ENCODE measurements at regions not wholly inside any gene's neighbourhood (a gene's known extent, or its start where the extent isn't known, plus 50 kb on each side); places are given as distances from the start of the nearest gene placed in this dataset.

DNA sequence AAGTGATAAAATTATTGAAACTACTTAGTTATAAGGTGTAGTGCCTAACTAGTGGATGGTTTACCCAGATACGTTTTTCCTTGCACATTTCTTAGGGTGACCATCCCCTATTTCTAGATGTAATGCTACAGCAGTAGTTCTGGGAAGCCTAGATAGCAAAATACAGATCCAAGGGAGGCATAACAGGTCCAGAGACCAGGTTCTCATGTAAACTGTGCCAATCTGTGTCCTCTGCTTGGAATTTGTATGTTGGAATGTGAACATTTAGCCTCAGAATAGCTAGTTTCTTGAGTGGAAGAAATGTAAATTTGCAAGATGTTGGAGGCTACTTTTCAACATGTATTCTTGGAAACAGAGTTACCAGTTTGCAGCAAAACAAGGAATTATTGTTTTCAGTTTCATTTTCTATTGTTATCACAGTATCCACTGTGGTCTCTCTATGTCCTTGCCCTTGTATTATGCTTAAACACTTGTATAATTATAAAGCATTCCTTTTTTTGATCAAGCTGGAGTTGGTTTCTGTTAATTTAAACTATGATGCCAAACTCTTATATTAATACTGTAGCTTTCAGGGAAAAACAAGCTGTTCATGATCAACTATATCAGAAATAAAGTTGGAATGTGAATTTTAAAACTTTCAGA, 102.0 kb upstream of the BRINP3 start:
- TF ChIP-seq, protein P1, sequence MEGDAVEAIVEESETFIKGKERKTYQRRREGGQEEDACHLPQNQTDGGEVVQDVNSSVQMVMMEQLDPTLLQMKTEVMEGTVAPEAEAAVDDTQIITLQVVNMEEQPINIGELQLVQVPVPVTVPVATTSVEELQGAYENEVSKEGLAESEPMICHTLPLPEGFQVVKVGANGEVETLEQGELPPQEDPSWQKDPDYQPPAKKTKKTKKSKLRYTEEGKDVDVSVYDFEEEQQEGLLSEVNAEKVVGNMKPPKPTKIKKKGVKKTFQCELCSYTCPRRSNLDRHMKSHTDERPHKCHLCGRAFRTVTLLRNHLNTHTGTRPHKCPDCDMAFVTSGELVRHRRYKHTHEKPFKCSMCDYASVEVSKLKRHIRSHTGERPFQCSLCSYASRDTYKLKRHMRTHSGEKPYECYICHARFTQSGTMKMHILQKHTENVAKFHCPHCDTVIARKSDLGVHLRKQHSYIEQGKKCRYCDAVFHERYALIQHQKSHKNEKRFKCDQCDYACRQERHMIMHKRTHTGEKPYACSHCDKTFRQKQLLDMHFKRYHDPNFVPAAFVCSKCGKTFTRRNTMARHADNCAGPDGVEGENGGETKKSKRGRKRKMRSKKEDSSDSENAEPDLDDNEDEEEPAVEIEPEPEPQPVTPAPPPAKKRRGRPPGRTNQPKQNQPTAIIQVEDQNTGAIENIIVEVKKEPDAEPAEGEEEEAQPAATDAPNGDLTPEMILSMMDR (IDR thresholded peaks at IDR 0.05), result no peak
- no peak for TF ChIP-seq POLR2A (IDR thresholded peaks at IDR 0.05)
